ENCODE measurements at regions not wholly inside any gene's neighbourhood (a gene's known extent, or its start where the extent isn't known, plus 50 kb on each side); places are given as distances from the start of the nearest gene placed in this dataset.
"Not testable (repeated sequence)": the region's sequence is repeated elsewhere in the genome, so short reads cannot be mapped to it uniquely, and the experiment has no call there.

GRCh38 chr1:65020774-65021173 is 54.4 kb upstream of the JAK1 start:
- DNase-seq (ENCODE audit: low spot score): no peak
- TF ChIP-seq CTCF (IDR thresholded peaks at IDR 0.05; ENCODE audit: extremely low read depth, missing control alignments): peak; percentile 7

GRCh38 chr1:65021795-65022194 is 55.4 kb upstream of the JAK1 start:
- TF ChIP-seq CTCF (IDR thresholded peaks at IDR 0.05; ENCODE audit: extremely low read depth, missing control alignments): no peak
- DNase-seq (ENCODE audit: low spot score): no peak

- no peak for TF ChIP-seq CTCF (IDR thresholded peaks at IDR 0.05; ENCODE audit: extremely low read depth, missing control alignments)
Observed at GRCh38 chr1:65022216-65022615, 55.9 kb upstream of the JAK1 start.

GRCh38 chr1:65025794-65026193 is 59.4 kb upstream of the JAK1 start:
- no peak for DNase-seq (ENCODE audit: low spot score)

More at GRCh38 chr1:65022216-65022615, 55.9 kb upstream of the JAK1 start:
- DNase-seq (ENCODE audit: low spot score): no peak

GRCh38 chr1:65026235-65026634 is 59.9 kb upstream of the JAK1 start:
- no peak for DNase-seq (ENCODE audit: low spot score)
- TF ChIP-seq CTCF (IDR thresholded peaks at IDR 0.05; ENCODE audit: extremely low read depth, missing control alignments): no peak

More at GRCh38 chr1:65025794-65026193, 59.4 kb upstream of the JAK1 start:
- no peak for TF ChIP-seq CTCF (IDR thresholded peaks at IDR 0.05; ENCODE audit: extremely low read depth, missing control alignments)

GRCh38 chr1:65027666-65028358 is 61.5 kb upstream of the JAK1 start:
- no peak for DNase-seq (ENCODE audit: low spot score)
- TF ChIP-seq CTCF (IDR thresholded peaks at IDR 0.05; ENCODE audit: extremely low read depth, missing control alignments): no peak

GRCh38 chr1:65029434-65029833 is 63.1 kb upstream of the JAK1 start:
- DNase-seq (ENCODE audit: low spot score): not testable (repeated sequence)

GRCh38 chr1:65034879-65035278 is 68.5 kb upstream of the JAK1 start:
- not testable (repeated sequence) for DNase-seq (ENCODE audit: low spot score)

Measured in GM20000 (cell line).